Neural cell (in vitro differentiated cells): ENCODE measurements at regions not wholly inside any gene's neighbourhood (a gene's known extent, or its start where the extent isn't known, plus 50 kb on each side); places are given as distances from the start of the nearest gene placed in this dataset.
"Not testable (repeated sequence)": the region's sequence is repeated elsewhere in the genome, so short reads cannot be mapped to it uniquely, and the experiment has no call there.

ENCODE experiments used
- H2AFZ ChIP-seq: fragments of 200-600, 300-800 bp; sonication (generic), shearing (Covaris generic); 2 replicates; pipeline ENCODE4 v1.6.0; 2014; ENCODE audit warnings: low read depth, mild to moderate bottlenecking, antibody characterized with exemption, low read length, moderate library complexity
- H3F3A ChIP-seq: fragments of 200-600 bp; shearing (Covaris generic); 2 replicates; pipeline ENCODE4 v1.6.1; 2016; ENCODE audit warnings: mild to moderate bottlenecking, moderate library complexity, mixed read lengths, antibody characterized with exemption, low read length; ENCODE audit not compliant: insufficient read depth, poor library complexity, severe bottlenecking
- H3K27ac ChIP-seq: fragments of 200-600, 300-800 bp; sonication (generic), shearing (Covaris generic); 2 replicates; pipeline ENCODE4 v1.5.1; 2014; ENCODE audit warnings: mild to moderate bottlenecking, low read length, moderate library complexity
- H3K27me3 ChIP-seq: fragments of 300-800, 200-600 bp; sonication (generic), shearing (Covaris generic); 2 replicates; pipeline ENCODE4 v1.6.0; 2014; ENCODE audit warnings: mild to moderate bottlenecking, low read depth, low read length, moderate library complexity; ENCODE audit not compliant: insufficient read depth
- H3K36me3 ChIP-seq: fragments of 300-800, 200-600 bp; sonication (generic), shearing (Covaris generic); 2 replicates; pipeline ENCODE4 v1.5.1; 2014; ENCODE audit warnings: mild to moderate bottlenecking, antibody characterized with exemption, low read length, moderate library complexity; ENCODE audit not compliant: insufficient read depth
- H3K4me2 ChIP-seq: fragments of 300-800, 200-600 bp; sonication (generic), shearing (Covaris generic); 2 replicates; pipeline ENCODE4 v1.6.0; 2014; ENCODE audit warnings: mild to moderate bottlenecking, low read length
- H3K4me3 ChIP-seq: fragments of 300-800, 200-600 bp; sonication (generic), shearing (Covaris generic); 2 replicates; pipeline ENCODE4 v1.5.1; 2014; ENCODE audit warnings: mild to moderate bottlenecking, low read length, moderate library complexity
- H3K79me2 ChIP-seq: fragments of 200-600 bp; shearing (Covaris generic); replicated peaks from 2 replicates; pipeline ENCODE4 v1.6.0; 2014; ENCODE audit warnings: mild to moderate bottlenecking, low read length, moderate library complexity; ENCODE audit not compliant: insufficient read depth
- H3K9ac ChIP-seq: fragments of 300-800, 200-600 bp; sonication (generic), shearing (Covaris generic); 2 replicates; pipeline ENCODE4 v1.6.1; 2016; ENCODE audit warnings: mild to moderate bottlenecking, low read length, mixed read lengths
- H3K9me2 ChIP-seq: fragments of 200-600 bp; shearing (Covaris generic); 2 replicates; pipeline ENCODE4 v1.6.1; 2016; ENCODE audit warnings: mild to moderate bottlenecking, low read length, mixed read lengths; ENCODE audit not compliant: insufficient read depth
- H3K9me3 ChIP-seq: fragments of 200-600, 300-800 bp; sonication (generic), shearing (Covaris generic); 2 replicates; pipeline ENCODE4 v1.6.1; 2016; ENCODE audit warnings: mild to moderate bottlenecking, mixed run types, low read length, moderate library complexity, mixed read lengths
- H4K20me1 ChIP-seq: fragments of 200-600 bp; shearing (Covaris generic); 2 replicates; pipeline ENCODE4 v1.6.1; 2016; ENCODE audit warnings: mild to moderate bottlenecking, mixed run types; ENCODE audit not compliant: insufficient read depth
- EP300 ChIP-seq: fragments of 450-650 bp; conservative IDR thresholded peaks from 2 replicates; pipeline ENCODE4 v1.6.1; 2014; ENCODE audit warnings: antibody characterized with exemption, mild to moderate bottlenecking, moderate library complexity; ENCODE audit not compliant: poor library complexity, severe bottlenecking
- EZH2 ChIP-seq: fragments of 200-600, 300-800 bp; shearing (Covaris generic), sonication (generic); IDR thresholded peaks from 2 replicates; pipeline ENCODE4 v1.6.1; 2014; ENCODE audit warnings: antibody characterized with exemption, low read length, borderline replicate concordance, mild to moderate bottlenecking; ENCODE audit not compliant: insufficient read depth, poor library complexity, severe bottlenecking
- MXI1 ChIP-seq: fragments of 450-650 bp; conservative IDR thresholded peaks from 2 replicates; pipeline ENCODE4 v1.6.1; 2014; ENCODE audit warnings: antibody characterized with exemption, mild to moderate bottlenecking; ENCODE audit not compliant: poor library complexity, severe bottlenecking
- POLR2AphosphoS5 ChIP-seq: IDR thresholded peaks from 2 replicates; pipeline ENCODE4 v1.6.1; 2012
- RAD21 ChIP-seq: fragments of 450-650 bp; conservative IDR thresholded peaks from 2 replicates; pipeline ENCODE4 v1.6.1; 2014; ENCODE audit warnings: antibody characterized with exemption, mild to moderate bottlenecking, moderate library complexity
- SMC3 ChIP-seq: fragments of 450-650 bp; conservative IDR thresholded peaks from 2 replicates; pipeline ENCODE4 v1.6.1; 2014; ENCODE audit warnings: antibody characterized with exemption, mild to moderate bottlenecking, moderate library complexity; ENCODE audit not compliant: poor library complexity
- TAF1 ChIP-seq: IDR thresholded peaks from 2 replicates; pipeline ENCODE4 v1.6.1; 2012; ENCODE audit warnings: low read depth
- TF ChIP-seq, protein P1 (sequence below): IDR thresholded peaks from 2 replicates; pipeline ENCODE4 v1.6.1; 2012; ENCODE audit warnings: borderline replicate concordance
- TF ChIP-seq, protein P2 (sequence below): fragments of 450-650 bp; IDR thresholded peaks from 2 replicates; pipeline ENCODE4 v1.5.1; 2014; ENCODE audit warnings: antibody characterized with exemption, mild to moderate bottlenecking, moderate library complexity; ENCODE audit not compliant: poor library complexity, severe bottlenecking

- H3K79me2 ChIP-seq, H3K9me3 ChIP-seq, H3K36me3 ChIP-seq, H3K9me2 ChIP-seq, H3K27me3 ChIP-seq, H3F3A ChIP-seq, H3K4me3 ChIP-seq, H2AFZ ChIP-seq, H4K20me1 ChIP-seq, H3K4me2 ChIP-seq, H3K9ac ChIP-seq, H3K27ac ChIP-seq: not testable (repeated sequence)
Observed at GRCh38 chr1:121574505-121574899, 389.7 kb downstream of the SRGAP2C start.

DNA sequence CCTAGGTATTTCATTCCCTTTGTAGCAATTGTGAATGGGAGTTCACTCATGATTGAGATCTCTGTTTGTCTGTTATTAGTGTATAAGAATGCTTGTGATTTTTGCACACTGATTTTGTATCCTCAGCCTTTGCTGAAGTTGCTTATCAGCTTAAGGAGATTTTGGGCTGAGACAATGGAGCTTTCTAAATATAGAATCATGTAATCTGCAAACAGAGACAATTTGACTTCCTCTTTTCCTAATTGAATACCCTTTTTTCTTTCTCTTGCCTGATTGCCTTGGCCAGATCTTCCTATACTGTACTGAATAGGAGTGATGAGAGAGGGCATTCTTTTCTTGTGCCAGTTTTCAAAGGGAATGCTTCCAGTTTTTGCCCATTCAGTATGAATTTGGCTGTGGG lies 398.1 kb downstream of the SRGAP2C start:
- not testable (repeated sequence) for H3F3A ChIP-seq, H4K20me1 ChIP-seq, H3K9me2 ChIP-seq, H3K9me3 ChIP-seq, H2AFZ ChIP-seq, H3K27ac ChIP-seq, H3K27me3 ChIP-seq, H3K36me3 ChIP-seq, H3K9ac ChIP-seq, H3K4me2 ChIP-seq, H3K79me2 ChIP-seq, H3K4me3 ChIP-seq

DNA sequence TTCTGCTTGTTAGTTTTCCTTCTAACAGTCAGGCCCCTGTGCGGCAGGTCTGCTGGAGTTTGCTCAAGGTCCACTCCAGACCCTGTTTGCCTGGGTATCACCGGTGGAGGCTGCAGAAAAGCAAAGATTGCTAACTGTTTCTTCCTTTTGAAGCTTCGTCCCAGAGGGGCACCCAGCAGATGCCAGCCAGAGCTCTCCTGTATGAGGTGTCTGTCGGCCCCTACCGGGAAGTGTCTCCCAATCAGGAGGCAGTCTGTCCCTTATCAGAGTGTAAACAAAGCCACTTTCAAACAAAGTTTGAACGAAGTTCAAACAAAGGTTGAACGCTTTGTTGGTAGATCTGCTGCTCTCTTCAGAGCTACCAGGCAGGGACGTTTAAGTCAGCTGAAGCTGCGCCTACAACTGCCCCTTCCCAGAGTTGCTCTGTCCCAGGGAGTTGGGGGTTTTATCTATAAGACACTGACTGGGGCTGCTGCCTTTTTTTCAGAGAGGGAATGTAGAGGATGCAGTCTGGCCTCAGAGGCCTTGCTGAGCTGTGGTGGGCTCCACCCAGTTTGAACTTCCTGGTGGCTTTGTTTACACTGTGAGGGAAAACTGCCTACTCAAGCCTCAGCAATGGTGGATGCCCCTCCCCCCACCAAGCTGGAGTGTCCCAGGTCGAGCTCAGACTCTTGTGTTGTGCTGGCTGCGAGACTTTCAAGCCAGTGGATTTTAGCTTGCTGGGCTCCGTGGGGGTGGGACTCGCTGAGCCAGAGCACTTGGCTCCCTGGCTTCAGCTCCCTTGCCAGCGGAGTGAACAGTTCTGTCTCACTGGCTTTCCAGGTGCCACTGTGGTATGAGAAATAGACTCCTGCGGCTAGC lies 401.8 kb downstream of the SRGAP2C start:
- no peaks in the 10 kb centered on the region for H3K9me3 ChIP-seq
- H3K4me3 ChIP-seq = no peak overlapping the region
- no peak overlapping the region for H2AFZ ChIP-seq
- H3K79me2 ChIP-seq = no peaks in the 10 kb centered on the region
- TF ChIP-seq, protein P1, sequence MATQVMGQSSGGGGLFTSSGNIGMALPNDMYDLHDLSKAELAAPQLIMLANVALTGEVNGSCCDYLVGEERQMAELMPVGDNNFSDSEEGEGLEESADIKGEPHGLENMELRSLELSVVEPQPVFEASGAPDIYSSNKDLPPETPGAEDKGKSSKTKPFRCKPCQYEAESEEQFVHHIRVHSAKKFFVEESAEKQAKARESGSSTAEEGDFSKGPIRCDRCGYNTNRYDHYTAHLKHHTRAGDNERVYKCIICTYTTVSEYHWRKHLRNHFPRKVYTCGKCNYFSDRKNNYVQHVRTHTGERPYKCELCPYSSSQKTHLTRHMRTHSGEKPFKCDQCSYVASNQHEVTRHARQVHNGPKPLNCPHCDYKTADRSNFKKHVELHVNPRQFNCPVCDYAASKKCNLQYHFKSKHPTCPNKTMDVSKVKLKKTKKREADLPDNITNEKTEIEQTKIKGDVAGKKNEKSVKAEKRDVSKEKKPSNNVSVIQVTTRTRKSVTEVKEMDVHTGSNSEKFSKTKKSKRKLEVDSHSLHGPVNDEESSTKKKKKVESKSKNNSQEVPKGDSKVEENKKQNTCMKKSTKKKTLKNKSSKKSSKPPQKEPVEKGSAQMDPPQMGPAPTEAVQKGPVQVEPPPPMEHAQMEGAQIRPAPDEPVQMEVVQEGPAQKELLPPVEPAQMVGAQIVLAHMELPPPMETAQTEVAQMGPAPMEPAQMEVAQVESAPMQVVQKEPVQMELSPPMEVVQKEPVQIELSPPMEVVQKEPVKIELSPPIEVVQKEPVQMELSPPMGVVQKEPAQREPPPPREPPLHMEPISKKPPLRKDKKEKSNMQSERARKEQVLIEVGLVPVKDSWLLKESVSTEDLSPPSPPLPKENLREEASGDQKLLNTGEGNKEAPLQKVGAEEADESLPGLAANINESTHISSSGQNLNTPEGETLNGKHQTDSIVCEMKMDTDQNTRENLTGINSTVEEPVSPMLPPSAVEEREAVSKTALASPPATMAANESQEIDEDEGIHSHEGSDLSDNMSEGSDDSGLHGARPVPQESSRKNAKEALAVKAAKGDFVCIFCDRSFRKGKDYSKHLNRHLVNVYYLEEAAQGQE = no peak
- TF ChIP-seq, protein P2, sequence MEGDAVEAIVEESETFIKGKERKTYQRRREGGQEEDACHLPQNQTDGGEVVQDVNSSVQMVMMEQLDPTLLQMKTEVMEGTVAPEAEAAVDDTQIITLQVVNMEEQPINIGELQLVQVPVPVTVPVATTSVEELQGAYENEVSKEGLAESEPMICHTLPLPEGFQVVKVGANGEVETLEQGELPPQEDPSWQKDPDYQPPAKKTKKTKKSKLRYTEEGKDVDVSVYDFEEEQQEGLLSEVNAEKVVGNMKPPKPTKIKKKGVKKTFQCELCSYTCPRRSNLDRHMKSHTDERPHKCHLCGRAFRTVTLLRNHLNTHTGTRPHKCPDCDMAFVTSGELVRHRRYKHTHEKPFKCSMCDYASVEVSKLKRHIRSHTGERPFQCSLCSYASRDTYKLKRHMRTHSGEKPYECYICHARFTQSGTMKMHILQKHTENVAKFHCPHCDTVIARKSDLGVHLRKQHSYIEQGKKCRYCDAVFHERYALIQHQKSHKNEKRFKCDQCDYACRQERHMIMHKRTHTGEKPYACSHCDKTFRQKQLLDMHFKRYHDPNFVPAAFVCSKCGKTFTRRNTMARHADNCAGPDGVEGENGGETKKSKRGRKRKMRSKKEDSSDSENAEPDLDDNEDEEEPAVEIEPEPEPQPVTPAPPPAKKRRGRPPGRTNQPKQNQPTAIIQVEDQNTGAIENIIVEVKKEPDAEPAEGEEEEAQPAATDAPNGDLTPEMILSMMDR = no peak
- TF ChIP-seq SMC3 (no peak), EZH2 (no peak), EP300 (no peak), RAD21 (no peak), MXI1 (no peak), TAF1 (no peak), POLR2AphosphoS5 (no peak)
- H3K9me2 ChIP-seq = no peaks in the 10 kb centered on the region
- H3K27ac ChIP-seq = no peak overlapping the region
- H3K4me2 ChIP-seq = no peak overlapping the region
- H3K27me3 ChIP-seq = no peaks in the 10 kb centered on the region
- H3K36me3 ChIP-seq = no peaks in the 10 kb centered on the region
- H3K9ac ChIP-seq = no peak overlapping the region
- H4K20me1 ChIP-seq = no peaks in the 10 kb centered on the region
- H3F3A ChIP-seq = no peaks in the 10 kb centered on the region
